OCI-LY7 (cell line): ENCODE measurements at regions not wholly inside any gene's neighbourhood (a gene's known extent, or its start where the extent isn't known, plus 50 kb on each side); places are given as distances from the start of the nearest gene placed in this dataset.
A peak's percentile ranks its signal among the peaks of the same experiment; 100 is the strongest.

Experiments
- BruUV-seq: library from RNA; stranded (reverse); fragments of 400-500 nt; replicated peaks from 2 replicates; lab custom pipeline; 2021; lab: Mats Ljungman, UMichigan
- CTCF ChIA-PET: fragments of 300-600 bp; sonication (Branson Sonifier 250); formaldehyde crosslinking; loops from one replicate; lab custom pipeline; 2022; ENCODE audit warnings: antibody characterized with exemption; ENCODE audit not compliant: unreplicated experiment; lab: Charles Lee
- POLR2A ChIA-PET: fragments of 300-600 bp; sonication (Branson Sonifier 250); formaldehyde crosslinking; loops from one replicate; lab custom pipeline; 2022; ENCODE audit warnings: antibody characterized with exemption; lab: Charles Lee
- DNase-seq: peaks from one replicate; pipeline ENCODE4 v3.0.0-alpha.2; 2015; ENCODE audit warnings: low spot score
- H2AFZ ChIP-seq: fragments of 200-600 bp; sonication (generic), shearing (Covaris generic); 2 replicates; pipeline ENCODE4 v1.6.1; 2014; ENCODE audit warnings: mild to moderate bottlenecking, antibody characterized with exemption, low read length, moderate library complexity
- H3K27ac ChIP-seq: fragments of 200-600 bp; sonication (generic); 2 replicates; pipeline ENCODE4 v1.5.1; 2014; ENCODE audit warnings: mixed run types, low read depth, mild to moderate bottlenecking, moderate library complexity, low read length, inconsistent platforms; ENCODE audit not compliant: poor library complexity, severe bottlenecking
- H3K36me3 ChIP-seq: fragments of 200-600 bp; sonication (generic); 2 replicates; pipeline ENCODE4 v1.6.1; 2014; ENCODE audit warnings: mild to moderate bottlenecking, antibody characterized with exemption, low read length, moderate library complexity, mixed read lengths; ENCODE audit not compliant: insufficient read depth
- H3K4me1 ChIP-seq: fragments of 200-600 bp; sonication (generic); 2 replicates; pipeline ENCODE4 v1.5.1; 2014; ENCODE audit warnings: mild to moderate bottlenecking, low read length; ENCODE audit not compliant: insufficient read depth, poor library complexity, severe bottlenecking
- H3K4me2 ChIP-seq: fragments of 200-600 bp; sonication (generic); 2 replicates; pipeline ENCODE4 v1.6.1; 2014; ENCODE audit warnings: mild to moderate bottlenecking, low read length
- H3K4me3 ChIP-seq: fragments of 200-600 bp; sonication (generic); 2 replicates; pipeline ENCODE4 v1.5.1; 2014; ENCODE audit warnings: mild to moderate bottlenecking, low read depth, low read length; ENCODE audit not compliant: poor library complexity, severe bottlenecking
- H3K79me2 ChIP-seq: fragments of 200-600 bp; sonication (generic); 2 replicates; pipeline ENCODE4 v1.6.1; 2016; ENCODE audit warnings: low read depth, mild to moderate bottlenecking, low read length, moderate library complexity, mixed read lengths; ENCODE audit not compliant: insufficient read depth
- H3K9me2 ChIP-seq: fragments of 200-600 bp; sonication (generic); 2 replicates; pipeline ENCODE4 v1.6.1; 2016; ENCODE audit warnings: mild to moderate bottlenecking, low read length, mixed read lengths; ENCODE audit not compliant: insufficient read depth
- H3K9me3 ChIP-seq: fragments of 200-600 bp; sonication (generic); 2 replicates; pipeline ENCODE4 v1.6.1; 2014; ENCODE audit warnings: mild to moderate bottlenecking, mixed run types, low read length, mixed read lengths
- H4K20me1 ChIP-seq: fragments of 200-600 bp; sonication (generic); 2 replicates; pipeline ENCODE4 v1.6.1; 2014; ENCODE audit warnings: mild to moderate bottlenecking, antibody characterized with exemption, low read length, moderate library complexity, mixed read lengths; ENCODE audit not compliant: insufficient read depth
- CTCF ChIP-seq: fragments of 200-600 bp; sonication (generic); conservative IDR thresholded peaks from 2 replicates; pipeline ENCODE4 v1.5.1; 2014; ENCODE audit warnings: mild to moderate bottlenecking, antibody characterized with exemption, low read length, moderate library complexity, mixed read lengths
- EZH2phosphoT487 ChIP-seq: fragments of 200-600 bp; sonication (generic); IDR thresholded peaks from 2 replicates; pipeline ENCODE4 v1.6.1; 2018; ENCODE audit warnings: low read depth, borderline replicate concordance, mild to moderate bottlenecking, mixed run types, antibody characterized with exemption, low read length, moderate library complexity, mixed read lengths
- intact Hi-C: fragments of 100-400 bp; cut with micrococcal nuclease; formaldehyde crosslinking; loops from one replicate; pipeline ENCODE4 v1.10.0; 2022; ENCODE audit not compliant: unreplicated experiment

- CTCF ChIA-PET: no interaction called here
- no peaks in the 10 kb centered on the region for H3K9me2 ChIP-seq
- H3K4me3 ChIP-seq: no peak overlapping the region
- H2AFZ ChIP-seq: no peak overlapping the region
- no peaks in the 10 kb centered on the region for H3K4me1 ChIP-seq
- intact Hi-C loops: loop anchor here (10.0 kb wide), 1 partner anchor 120 kb away; no protein-coding TSS in a partner anchor
- TF ChIP-seq EZH2phosphoT487 (no peak), CTCF (no peak)
- no peaks in the 10 kb centered on the region for H3K9me3 ChIP-seq
- H3K36me3 ChIP-seq: no peaks in the 10 kb centered on the region
- POLR2A ChIA-PET: interaction anchor here (0.7 kb wide), 1 partner anchor 719 kb away, joined by 3 read pairs; no protein-coding TSS in a partner anchor
- H4K20me1 ChIP-seq: no peaks in the 10 kb centered on the region
- BruUV-seq: no TSS peak
- no peak overlapping the region for H3K27ac ChIP-seq
- H3K79me2 ChIP-seq: no peaks in the 10 kb centered on the region
- H3K4me2 ChIP-seq: no peak overlapping the region
- no peak for DNase-seq
Observed at GRCh38 chr2:121074293-121074932, 210.6 kb downstream of the TFCP2L1 start.

GRCh38 chr2:121075006-121075551, 209.9 kb downstream of the TFCP2L1 start:
- ChIA-PET CTCF (interaction anchor here (0.6 to 0.7 kb wide), 2 partner anchors 304 to 626 kb away, joined by 3 read pairs; no protein-coding TSS in a partner anchor), POLR2A (interaction anchor here (0.6 to 0.9 kb wide), 7 partner anchors 10 to 719 kb away, joined by 3 to 8 read pairs (median 3); no protein-coding TSS in a partner anchor)
- no peak overlapping the region for H3K4me3 ChIP-seq
- peak overlapping the region; percentile 4; the same call in 1 of the 2 replicates for H3K4me2 ChIP-seq
- no TSS peak for BruUV-seq
- intact Hi-C loops: loop anchor here (10.0 kb wide), 1 partner anchor 120 kb away; no protein-coding TSS in a partner anchor
- no peaks in the 10 kb centered on the region for H3K9me2 ChIP-seq
- peak; percentile 26 for DNase-seq
- no peak overlapping the region for H3K27ac ChIP-seq
- TF ChIP-seq EZH2phosphoT487: no peak
- TF ChIP-seq CTCF: no peak
- H3K9me3 ChIP-seq: no peaks in the 10 kb centered on the region
- no peaks in the 10 kb centered on the region for H3K79me2 ChIP-seq
- no peak overlapping the region for H2AFZ ChIP-seq
- H3K36me3 ChIP-seq: no peaks in the 10 kb centered on the region
- no peaks in the 10 kb centered on the region for H4K20me1 ChIP-seq
- no peaks in the 10 kb centered on the region for H3K4me1 ChIP-seq
